Activated CD4-positive, alpha-beta T cell treated with anti-CD3 and anti-CD28 coated beads for 4 hours (primary cell): ENCODE measurements at regions not wholly inside any gene's neighbourhood (a gene's known extent, or its start where the extent isn't known, plus 50 kb on each side); places are given as distances from the start of the nearest gene placed in this dataset.

ENCODE experiments used
- DNase-seq, 2 donors: peaks; one replicate each; pipeline ENCODE4 v3.0.0-alpha.2; 2020

DNA sequence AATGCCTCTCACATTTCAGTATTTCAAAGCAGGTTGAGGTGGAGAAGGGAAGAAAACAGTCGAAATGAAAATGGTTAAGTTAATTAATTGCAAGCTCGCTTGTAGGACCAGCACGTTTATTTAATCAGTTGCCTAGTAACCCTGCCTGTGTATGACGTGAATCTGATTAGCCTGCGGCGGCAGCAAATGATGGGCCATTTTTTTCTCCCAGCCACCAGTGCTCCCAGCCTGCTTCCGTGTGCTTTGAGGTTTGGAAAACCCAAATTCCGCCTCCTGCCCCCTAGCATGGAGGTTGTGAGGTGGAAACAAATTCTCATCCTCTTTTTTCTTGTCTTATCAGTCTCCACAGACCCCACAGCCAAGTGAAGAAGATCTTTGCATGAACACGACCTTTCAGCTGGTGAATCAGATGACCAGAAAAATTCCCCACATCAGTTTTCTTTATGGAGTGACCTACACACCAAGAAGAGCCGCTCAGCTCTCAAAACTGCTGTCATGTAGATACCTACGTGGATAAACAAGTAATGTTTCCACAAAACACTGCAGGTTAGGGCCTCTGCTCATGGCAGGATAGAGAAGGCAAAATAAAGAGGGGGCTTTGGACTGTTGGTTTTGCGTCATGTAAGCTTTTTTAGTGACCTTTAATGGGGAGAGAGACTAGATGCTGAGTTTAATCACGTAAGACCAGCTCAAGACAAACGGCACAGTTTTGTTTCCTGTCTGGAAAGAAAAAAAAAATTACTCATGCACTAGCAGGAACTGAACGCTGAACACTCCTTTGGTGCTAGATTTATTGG lies 572.9 kb upstream of the NOX3 start:
- DNase-seq = peak in 1 of 2 donors; percentile 5

DNA sequence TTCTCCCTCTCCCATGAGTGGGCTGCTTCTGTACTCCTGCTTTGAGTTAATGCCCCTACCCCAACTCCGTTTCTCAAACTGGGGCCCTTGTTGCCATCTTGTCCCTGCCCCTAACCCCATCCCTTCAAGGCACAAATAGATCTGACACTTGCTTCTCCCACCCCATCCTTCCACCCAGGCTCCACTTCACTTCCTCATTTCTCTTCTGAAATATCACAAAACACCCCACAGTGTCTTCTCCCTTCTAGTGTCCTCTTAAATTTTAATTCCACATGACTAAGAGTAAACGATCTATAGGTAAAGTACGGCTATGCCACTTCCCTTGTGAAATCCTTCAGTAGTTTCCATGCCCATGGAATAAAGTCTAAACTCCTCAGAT lies 571.6 kb upstream of the NOX3 start:
- no peak for DNase-seq

DNA sequence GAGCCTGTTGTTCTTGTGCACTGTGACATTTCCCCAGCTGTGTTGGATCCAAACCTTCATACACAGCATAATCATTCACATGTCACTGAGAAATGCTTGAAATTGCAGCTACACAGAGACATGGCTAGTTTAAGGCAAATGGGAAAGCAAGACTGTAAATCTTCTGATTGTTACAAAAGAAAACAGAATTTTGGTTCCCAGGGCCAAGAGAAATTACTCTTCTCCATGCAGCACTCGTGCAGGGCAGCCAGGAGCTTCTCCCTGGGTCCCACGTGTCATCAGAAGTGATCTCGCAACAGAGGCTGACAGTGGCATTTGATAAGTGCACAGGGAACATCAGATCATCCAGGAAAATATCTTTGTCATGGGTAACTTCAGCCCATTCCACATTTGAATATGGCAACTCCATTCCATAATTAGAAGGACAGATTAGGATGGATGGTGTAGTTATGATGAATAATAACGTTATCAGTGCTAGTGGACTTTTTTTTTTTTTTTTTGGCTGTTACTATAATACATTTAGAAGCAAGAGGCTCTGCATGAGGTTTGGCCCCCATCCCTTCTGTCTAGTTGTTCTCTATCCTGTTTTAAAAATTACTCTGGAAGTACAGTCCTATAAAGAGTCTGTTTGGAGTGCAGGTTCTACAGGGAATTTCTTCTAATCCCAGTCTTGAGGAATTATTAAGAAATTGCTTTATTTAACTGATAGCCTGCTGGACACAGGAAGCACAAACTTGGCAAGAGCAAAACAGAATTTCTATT lies 571.0 kb upstream of the NOX3 start:
- DNase-seq = no peak

DNA sequence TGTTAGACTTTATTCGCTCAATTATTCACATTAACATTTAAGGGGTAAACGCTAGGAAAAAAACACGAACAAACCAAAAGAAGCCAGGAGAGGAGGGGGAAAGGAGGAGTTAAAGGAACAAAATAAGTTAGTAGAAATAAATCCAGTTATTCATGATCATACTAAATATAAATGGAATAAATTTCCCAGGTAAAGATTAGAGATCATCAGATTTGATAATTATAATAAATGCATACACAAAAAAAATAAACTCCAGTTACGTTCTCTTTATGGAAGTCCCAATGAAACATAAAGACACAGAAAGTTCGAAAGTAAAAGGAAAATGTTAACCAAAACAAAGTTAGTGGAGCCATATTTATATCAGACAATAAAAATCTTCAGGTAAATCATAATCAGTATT lies 568.7 kb upstream of the NOX3 start:
- DNase-seq = no peak

DNA sequence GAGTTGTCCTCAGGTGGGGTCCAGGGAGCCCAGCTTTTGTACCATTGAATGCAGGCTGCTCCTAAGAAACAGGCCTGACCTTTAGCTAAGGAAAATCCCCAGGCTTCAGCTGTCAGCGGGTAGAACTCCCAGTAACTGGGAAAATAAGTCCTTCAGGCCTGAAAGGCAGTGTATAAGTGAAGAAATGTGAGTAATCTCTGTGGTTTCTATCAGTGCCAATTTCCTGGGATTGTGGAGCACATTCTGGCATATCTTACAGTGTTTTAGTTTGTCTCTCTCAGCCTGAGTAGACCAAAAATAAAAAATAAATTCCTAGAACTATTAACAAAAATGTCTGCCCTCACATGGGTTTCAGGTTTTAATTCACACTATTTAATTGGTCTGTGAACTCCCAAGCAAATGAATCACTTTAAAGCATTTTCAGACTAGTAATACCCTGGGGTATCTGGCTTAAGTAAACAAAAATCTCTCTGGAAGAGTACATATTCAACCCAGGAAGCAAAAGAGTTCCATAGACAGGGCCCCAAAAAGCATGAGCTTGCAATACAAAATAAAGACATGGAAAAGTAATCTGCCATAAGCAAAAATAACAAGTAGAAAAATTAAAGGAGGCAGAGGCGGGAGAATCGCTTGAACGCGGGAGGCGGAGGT lies 566.2 kb upstream of the NOX3 start:
- no peak for DNase-seq

DNA sequence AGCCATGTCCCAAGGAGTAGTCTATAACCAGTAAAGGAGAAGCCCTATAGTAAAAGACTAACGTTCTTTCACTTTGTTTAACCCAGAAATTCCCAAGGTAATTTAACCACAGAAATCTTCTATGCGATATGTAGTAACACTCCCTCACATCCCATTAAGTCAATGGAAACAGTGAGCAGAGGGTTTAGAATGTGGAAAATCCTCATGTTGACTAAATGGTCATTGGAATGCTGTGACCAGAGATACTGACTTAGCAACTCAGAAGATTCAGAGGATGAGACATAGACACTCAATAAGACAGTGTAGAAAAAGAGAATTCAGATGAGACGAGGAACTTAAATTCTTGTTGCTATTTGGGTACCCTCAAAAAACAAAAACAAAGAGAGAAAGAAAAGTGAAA lies 562.2 kb upstream of the NOX3 start:
- DNase-seq = no peak

DNA sequence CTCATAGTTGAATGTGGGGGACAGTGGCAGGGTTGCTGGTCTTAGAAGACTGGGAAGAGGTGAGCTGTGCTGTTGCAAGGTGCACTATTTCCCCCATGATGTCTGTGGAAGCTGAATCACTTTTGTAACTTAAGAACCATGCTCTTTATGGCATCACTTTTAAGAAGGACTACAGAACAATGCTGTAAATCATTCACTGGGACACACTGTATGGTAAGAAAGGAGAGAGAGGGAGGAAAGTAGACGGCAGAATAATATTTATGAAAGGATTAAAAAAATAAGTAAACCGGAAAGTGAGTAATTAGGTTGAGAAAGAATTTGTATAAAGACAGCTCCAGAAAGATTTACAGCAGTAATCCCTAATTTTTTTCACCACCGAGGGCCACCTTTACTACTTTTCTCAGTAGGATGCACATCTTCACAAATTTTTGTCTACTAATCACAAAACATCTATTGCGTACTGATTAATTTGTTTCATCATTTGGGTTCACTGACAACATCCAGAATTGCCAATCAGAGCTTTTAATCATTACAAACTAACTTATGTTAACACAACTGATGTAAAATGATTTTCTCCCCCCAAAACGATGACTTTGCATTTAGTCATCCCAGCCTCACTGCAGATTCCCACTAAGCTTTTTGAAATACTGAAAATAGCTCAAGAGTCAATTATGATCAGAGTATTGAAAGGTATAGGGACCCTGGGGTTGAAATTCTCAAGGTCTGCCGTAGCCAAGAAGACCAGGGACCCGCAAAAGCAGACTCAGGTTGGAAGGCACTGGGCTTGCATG lies 560.7 kb upstream of the NOX3 start:
- DNase-seq = no peak

DNA sequence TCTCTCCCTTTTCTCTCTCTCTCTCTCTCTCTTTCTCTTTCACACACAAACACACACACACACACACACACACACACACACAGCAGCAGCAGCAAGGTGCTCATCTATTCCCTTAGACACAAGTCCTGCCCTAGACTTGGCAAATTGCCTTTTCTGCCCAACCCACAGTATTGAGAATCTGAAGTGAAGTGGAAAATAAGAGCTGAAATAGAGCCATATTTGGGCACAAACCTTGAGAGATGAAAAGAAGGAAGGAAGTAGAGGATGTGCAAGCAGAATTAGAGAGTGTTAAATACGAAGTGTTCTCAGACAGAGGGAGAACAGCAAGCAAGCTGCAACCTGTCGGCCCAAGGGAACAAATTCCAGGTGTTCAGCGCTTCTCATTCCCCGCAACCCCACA lies 557.5 kb upstream of the NOX3 start:
- peak; percentile 3 to 6 for DNase-seq

DNA sequence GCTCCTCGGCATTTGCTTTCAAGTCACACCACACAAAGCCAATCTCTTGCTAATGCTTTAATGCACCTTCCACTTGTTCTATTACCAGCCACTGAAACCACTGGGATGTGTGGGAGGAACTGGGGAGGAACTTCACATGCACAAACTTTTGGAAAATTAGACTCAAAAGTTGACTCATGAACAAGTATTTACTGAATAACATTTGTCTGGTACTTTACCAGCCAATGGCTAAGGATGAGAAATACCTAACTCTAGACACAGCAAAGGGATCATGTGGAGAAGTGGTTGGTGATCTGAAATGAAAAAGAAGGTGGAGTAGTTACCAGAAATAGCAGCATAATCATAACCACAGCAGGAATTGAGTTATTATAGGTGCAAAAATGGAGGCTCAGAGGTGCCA lies 554.0 kb upstream of the NOX3 start:
- DNase-seq = no peak

DNA sequence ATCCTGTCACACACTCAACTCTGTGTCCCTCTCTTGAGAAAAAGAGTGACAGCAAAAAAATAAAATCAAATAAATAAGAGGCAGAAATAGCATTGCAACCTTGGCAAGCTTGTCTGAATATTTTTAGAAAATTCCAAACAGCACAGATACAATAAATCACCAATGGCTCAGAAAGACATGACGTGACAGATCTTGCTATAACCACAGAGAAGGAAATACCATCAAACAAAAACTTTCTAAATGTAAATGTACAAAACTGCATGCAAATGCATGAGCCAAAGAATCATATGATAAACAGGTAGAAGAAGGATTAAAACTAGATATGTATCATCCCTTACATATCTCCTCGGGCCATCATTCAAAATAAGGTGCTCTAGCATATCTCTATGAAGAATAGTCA lies 549.2 kb upstream of the NOX3 start:
- no peak for DNase-seq

DNA sequence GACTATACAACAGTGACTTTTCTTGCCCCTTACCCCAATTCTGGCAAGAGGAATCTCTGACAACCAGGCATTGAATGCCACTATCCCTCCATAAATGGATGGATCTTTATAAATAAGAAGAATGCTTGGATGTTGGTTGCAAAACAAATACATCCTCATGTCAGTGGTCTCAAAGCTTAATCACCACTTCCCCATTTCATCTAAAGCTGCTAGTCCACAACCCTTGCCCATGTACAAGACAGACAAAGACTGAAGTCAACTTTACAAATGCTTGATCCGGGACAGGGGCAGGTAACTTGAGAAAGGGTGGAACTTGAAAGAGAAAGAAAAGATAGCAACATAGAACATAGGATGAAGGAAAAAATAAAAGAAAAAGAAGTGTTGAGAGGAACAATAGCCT lies 540.5 kb upstream of the NOX3 start:
- DNase-seq = no peak

DNA sequence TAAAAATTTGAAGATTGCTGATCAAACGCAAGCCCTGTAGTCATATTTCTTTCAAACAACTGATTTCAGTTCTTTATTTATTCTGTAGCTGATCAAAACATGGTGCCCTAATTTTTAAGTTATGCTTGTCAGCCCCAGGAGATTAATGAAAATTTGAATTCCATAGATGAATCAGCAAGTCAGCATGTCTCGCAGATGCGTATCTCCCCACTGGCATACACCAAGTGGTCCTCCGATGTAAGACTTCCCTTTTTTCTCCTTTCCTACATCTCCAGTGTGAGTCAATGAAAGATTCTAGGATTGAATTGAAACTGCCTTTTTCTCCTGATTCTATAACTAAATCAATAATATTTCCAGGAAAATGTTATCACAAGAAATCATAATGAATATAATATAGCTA lies 539.6 kb upstream of the NOX3 start:
- no peak for DNase-seq

DNA sequence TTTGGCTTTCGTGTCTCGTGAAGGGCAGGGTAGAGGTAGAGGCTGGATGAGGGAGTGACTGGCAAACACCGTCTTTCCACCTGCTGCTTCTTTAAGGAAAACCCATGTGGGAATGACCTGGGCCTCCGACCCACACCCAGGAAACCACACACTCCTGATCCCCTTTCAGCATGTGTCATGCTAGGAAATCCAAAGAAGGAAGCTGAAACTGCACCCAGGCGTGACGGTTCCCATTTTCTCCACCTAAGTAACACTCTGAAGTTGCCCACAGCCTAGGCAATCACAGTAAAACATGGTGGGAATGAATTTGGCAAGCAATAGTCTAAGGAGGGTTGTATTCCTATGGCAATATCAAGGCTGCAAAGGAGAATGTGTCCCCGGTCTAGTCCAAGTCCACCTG lies 538.4 kb upstream of the NOX3 start:
- DNase-seq = no peak

DNA sequence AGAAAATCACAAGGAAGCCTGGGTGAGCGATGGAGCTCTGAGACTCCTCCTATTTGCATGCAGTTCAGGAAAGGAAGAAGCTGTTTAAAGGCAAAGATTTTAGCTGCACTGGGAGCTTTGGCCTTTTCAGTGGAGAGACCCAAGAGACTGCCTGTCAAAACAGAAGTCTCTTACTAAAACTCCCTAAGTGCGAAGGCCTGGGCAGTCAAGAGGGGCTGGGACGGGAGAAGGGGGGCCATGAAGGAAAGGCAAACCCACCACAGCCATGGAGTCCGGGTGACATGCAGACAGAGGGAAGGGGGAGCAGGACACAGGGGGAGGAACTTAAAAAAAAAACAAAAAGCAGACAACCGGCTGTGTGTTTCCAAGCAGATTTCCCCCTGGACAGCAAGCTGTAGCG lies 537.6 kb upstream of the NOX3 start:
- no peak for DNase-seq

DNA sequence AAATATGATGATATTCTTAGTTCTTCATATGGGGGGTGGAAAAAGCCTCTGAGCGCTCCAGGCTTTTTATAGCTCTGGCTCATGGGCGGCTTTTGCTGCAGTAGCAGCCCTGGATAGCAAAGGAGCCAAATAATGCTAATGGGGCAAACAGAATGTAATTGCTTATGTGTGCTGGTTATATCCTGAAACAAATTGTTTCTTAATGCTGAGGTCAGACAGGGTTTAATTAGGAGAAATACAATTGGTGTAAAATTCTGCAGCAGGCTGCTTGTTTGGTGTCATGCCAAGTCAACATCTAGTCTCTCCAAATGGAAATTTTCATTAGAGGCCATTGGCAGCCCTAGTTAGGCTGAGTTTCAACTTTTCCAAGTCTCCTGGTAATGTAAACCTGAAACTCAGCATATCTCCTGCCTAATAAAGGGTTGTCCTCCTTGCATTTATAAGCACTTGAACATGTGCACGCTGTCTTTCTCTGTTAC lies 530.1 kb upstream of the NOX3 start:
- no peak for DNase-seq

DNA sequence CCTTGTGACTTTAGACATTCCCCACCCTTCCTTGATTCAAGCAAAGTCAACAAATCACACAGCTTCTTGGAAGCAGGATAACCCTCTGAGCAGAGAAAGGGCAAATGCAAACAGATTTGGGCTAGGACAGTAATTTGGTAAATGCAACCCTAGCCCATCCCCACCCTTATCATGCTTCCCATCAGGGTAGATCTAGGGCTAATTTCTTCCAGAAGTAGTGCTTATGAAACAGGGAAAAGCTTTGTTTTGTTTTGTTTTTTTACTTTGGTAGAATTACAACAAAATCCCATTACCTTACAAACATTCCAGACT lies 525.1 kb upstream of the NOX3 start:
- DNase-seq = no peak

DNA sequence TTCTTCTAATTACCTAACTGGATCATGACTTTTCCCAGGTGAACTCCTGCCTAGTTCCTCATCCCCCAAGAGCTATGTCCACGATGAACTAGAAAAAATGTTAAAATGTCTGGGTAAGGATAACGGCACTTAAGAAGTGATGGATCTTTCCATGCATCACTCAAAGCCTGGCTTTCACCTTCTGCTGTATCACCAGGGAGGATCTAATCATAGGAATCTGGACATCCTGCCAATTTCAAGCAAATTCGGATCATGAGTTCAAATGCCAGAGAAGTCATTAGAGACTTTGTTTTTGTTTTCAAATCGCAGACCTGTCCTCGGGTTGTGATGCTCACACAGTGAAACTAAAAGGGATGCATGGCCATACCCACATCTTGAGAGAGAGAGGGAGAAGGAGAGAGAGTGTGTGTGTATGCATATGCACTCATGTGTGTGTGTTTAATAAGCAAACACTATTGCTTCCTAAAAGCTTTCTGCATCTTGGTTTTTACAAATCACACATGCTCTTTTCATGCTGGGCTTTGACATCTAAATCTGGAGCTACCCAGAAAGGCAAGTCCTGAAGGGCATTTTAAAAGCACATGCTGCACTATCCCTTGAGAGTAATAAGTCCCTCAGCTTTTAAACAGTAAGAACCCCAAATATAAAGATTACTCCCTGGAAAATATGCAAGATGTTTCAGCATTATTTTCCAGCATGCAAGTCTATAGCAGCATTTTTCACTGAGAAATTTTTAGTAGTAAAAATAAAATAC lies 524.6 kb upstream of the NOX3 start:
- DNase-seq = no peak

DNA sequence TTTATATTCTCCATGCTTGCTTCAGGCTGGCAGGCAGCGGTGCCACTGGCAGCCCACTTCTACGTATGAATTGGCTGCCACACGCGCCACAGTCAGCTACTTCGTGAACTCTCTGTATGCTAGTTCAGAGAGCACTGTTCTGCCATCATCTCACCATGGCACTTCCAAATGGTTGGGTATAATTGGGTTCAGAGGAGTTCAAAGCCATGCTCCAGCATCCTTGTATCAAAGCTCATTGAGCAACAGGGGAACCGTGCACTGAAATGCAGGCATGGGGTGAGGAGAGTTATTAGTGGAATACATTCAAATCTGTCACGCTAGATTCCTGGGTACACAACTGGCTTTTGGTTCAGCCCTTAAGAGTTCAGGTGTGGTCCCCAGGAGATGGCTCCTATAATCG lies 519.9 kb upstream of the NOX3 start:
- no peak for DNase-seq

DNA sequence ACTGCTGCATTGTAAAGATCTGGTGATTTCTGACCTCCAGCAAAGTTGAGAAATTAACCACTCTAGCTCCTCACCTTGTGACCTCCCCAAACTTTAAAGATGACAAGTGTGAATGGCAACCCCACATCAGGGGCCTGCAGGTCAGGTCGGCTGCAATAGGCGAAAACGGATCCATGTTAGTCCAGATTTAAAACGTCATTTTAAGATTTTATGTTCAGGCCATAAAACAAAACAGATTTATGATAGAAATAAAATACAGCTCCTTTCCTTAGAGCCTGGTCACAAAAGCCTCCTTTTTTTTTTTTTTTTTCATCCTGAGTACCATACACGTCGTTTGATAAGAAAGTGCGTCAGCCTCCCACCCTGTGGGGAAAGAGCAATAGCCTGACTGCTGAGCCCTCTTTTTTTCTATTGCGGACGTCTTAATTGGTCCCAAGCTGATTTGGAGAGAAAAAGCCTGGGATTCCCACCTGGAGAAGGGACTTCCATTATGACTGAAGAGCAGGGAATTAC lies 519.2 kb upstream of the NOX3 start:
- DNase-seq = no peak

DNA sequence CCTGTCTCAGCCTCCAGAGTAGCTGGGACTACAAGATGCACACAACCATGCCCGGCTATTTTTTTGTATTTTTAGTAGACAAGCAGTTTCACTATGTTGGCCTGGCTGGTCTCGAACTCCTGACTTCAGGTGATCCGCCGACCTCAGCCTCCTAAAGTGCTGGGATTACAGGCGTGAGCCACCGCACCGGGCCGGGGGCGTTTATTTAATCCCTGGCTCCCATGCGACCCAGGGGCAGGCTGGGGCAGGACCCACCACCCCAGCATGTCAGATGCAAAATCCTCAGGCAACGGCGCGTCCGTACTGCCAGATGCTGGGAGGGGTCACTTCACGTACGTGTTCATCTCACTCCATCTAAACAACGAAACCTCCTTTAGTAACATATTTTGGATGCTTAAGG lies 518.7 kb upstream of the NOX3 start:
- no peak for DNase-seq

DNA sequence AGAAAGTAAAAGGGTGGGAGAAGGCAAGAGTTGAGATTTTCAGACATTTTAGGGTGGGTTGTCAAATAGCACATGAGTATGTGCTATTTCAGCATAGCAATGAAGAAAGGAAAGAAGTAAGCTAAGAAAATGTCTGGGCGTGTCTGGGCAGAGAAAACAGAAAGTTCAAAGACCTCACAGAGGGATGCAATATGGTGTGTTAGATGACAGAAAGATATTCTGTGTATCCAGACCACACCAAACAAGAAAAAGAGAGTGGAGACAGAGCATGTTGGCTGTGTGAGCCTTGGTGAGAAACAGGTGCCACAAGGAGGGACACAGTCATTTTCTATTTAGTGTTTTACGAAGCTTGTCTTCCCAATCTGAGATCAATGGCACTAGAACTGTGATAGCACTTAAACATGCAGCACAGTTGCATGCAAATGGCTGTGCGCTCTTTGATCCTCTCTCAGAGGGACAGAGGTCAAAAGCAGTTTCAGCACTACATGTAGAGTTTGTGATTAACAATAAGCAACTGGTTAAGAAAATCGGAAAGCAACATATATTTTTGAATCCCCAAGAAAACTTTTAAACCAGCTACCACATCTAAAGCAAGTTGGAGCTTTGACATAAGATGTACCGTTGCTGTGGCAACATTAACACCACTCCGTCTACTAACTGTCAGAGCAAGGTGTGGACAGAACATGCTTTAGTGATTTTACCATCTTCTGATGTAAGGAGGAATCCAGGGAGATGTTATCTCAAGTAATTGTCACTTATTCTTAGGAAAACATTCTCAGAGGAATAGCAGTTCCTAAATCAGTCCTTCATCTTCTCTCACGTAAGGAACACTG lies 515.5 kb upstream of the NOX3 start:
- no peak for DNase-seq
